ENCODE measurements at regions not wholly inside any gene's neighbourhood (a gene's known extent, or its start where the extent isn't known, plus 50 kb on each side); places are given as distances from the start of the nearest gene placed in this dataset.

GRCh38 chr9:115495052-115495635, 377.2 kb upstream of the TNC start (continued):
- TF ChIP-seq ZBED4 (CRISPR knock-in tag; IDR thresholded peaks at IDR 0.05; ENCODE audit: borderline replicate concordance) (no peak), CEBPZ (IDR thresholded peaks at IDR 0.05; ENCODE audit: low read length) (no peak), PITX1 (CRISPR knock-in tag; IDR thresholded peaks at IDR 0.05) (peak; percentile 98), ZNF550 (CRISPR knock-in tag; IDR thresholded peaks at IDR 0.05; ENCODE audit: borderline replicate concordance) (no peak), KMT2A (CRISPR knock-in tag; IDR thresholded peaks at IDR 0.05) (no peak), SRY (CRISPR knock-in tag; IDR thresholded peaks at IDR 0.05) (no peak), TOE1 (CRISPR knock-in tag; IDR thresholded peaks at IDR 0.05) (no peak), MTERF4 (CRISPR knock-in tag; IDR thresholded peaks at IDR 0.05) (no peak), ZNF672 (CRISPR knock-in tag; IDR thresholded peaks at IDR 0.05) (no peak), ZEB1 (IDR thresholded peaks at IDR 0.05; ENCODE audit: insufficient replicate concordance, low read depth) (peak; percentile 63), ZNF18 (CRISPR knock-in tag; IDR thresholded peaks at IDR 0.05; ENCODE audit: insufficient replicate concordance) (no peak), THAP7 (CRISPR knock-in tag; IDR thresholded peaks at IDR 0.05) (no peak), GFI1 (CRISPR knock-in tag; IDR thresholded peaks at IDR 0.05; ENCODE audit: borderline replicate concordance) (peak; percentile 100), HOMEZ (CRISPR knock-in tag; IDR thresholded peaks at IDR 0.05; ENCODE audit: low read depth) (peak; percentile 55; the same call in 1 of the 2 replicates), ZNF547 (CRISPR knock-in tag; IDR thresholded peaks at IDR 0.05) (no peak), TFDP2 (CRISPR knock-in tag; IDR thresholded peaks at IDR 0.05) (no peak)
